Superior temporal gyrus (tissue), 1 donor: ENCODE measurements at regions not wholly inside any gene's neighbourhood (a gene's known extent, or its start where the extent isn't known, plus 50 kb on each side); places are given as distances from the start of the nearest gene placed in this dataset.

Experiments used
- DNase-seq: peaks from one replicate; pipeline ENCODE4 v3.0.0-alpha.2; 2016; ENCODE audit errors: extremely low spot score

DNA sequence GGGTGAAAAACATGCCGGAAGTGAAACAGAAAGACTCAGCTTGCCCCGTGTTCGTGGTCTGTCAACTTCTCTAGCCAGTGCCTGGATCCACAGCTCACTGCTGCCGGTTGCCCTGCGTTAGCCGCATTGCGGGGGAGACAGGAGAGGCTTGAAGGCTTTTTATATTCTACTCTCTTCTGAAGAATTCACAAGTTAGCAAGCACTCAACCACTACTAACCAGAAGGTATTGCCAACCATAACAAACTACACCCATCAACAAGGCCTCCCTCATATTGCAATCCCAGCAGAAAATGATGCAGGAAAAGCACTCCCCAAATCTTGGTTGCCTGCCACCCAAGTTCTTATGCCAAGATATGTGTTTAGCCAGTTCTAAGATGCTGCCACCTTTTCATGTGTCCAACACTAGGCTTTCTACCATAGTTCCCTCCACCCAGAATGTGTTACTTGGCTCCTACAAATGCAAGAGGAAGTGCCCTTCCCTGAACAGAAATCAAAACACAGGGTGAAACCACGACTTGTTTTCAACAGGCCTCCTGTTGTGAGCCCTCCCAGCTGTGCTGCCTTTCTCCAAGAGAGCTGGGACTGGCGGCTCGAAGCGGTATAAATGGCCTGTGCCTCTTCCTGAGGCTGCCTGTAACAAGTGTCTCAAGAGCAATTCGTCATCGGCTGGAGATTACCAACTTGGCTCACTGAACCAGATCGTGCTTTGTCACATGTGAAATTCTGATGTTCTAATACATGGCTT, 129.0 kb downstream of the SNX18 start:
- peak; percentile 61 for DNase-seq

DNA sequence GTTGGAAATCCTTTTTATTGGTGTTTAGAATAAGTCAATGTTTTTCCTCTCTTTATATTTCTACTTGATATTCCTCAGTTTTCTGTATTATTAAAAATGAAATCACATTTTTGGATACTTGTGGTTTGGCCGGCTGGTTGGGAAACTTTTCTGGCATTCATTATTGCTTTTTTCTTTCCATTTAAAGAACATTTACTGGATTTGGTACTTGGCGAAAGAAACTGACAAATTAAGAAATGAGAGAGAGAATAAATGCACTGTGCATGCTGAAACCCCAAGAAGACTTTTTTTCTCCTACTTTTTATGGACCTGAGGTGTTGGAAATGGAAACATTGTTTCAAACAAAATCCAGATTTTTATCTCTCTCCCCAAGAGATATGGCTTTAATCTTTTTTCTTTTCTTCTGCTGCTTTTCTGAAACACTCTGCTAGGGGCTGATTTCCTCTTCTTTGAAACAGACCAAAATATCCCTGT, 128.4 kb downstream of the SNX18 start:
- DNase-seq, result no peak

DNA sequence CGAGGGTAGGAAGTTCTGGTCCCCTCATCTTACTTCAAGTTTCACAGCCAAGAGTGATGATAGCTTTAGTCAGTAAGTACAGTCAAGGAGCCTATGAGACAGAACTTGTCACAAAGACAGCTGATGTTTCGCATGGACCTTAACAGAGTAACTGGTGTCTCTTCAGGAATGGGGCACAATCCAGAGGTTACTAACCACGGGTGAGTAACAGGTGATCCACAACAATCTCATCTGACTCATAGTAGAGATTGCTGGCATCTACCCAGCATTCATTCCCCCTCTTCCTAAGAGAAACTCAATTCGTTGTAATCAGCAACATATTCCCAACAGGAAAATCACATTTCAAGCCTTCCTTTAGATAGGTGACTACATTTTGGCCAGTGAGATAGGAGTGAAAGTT, 126.7 kb downstream of the SNX18 start:
- no peak for DNase-seq

DNA sequence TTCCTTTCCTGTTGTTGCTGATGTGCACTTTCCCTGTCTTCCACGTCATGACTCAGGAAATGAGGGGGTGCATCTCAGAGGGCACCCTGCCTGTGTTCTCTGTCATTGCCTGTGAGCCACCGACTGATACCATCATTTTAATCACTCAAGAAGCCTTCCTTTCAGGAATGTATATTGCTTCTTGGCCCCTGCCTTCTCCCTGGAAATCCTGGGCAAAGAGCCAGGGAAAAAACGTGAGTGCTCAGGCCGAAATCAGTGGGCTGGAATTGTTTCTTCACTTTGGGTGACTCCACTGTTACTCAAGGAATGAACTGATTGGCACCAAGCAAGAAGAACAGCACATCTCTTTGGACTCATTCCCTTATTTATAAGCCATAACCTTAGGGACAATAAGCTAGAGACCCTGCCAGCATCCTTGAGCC, 126.1 kb downstream of the SNX18 start:
- DNase-seq, result no peak

DNA sequence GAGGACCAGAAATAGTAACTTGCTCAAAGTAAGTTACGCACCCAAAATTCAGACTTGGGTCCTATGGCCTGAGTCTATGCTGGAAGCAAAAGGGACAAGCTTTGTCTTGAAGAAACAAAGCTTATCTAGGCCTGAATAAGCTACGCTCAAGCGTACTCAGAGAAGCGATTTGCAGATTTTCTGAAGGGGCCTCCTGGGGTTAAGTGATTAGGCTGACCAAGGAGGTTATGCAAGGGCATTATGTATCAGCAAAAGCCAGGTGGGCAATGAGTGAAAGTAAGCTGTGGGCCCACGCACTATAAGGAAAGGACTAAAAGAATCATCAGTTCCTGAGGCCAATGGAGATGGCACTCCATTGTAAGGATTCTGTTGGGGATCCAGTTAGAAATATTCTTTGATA, 122.1 kb downstream of the SNX18 start:
- no peak for DNase-seq

DNA sequence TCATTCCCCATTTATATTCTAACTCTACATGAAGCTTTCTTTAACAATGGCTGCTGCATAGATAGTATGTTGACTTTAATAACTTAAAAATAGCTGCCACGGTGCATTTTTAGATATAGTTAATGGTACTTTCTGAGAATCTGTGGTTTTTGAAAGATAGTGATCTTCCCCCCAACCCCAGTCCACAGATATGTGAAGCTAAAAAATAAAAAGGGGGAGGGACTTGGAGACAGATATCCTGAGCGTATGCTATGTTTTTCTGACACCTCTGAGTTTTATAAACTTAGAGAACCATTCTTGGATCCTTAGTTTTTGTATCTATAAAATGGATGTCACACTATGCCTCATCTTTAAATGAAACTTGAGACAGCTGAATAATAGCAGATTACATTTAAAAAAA, 120.5 kb downstream of the SNX18 start:
- DNase-seq, result no peak

DNA sequence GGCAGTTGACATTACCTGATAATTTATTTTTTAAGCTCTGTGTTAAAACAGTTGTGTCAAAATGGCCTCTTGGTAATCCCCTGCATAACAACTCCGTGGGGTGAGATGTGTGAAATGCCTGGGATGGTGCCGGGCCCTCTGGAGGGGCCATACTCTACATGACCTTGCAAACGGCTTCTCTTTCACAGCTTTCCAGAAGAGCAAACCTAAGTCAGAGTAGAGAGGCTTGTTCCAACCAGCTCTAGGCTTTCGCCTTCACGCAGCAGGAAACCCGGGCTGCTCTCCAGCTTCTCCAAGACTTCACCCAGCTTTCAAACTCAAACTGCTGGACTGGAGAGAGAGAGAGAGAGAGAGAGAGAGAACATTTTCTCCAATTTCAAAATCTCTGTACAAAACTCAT, 120.1 kb downstream of the SNX18 start:
- DNase-seq, result no peak

DNA sequence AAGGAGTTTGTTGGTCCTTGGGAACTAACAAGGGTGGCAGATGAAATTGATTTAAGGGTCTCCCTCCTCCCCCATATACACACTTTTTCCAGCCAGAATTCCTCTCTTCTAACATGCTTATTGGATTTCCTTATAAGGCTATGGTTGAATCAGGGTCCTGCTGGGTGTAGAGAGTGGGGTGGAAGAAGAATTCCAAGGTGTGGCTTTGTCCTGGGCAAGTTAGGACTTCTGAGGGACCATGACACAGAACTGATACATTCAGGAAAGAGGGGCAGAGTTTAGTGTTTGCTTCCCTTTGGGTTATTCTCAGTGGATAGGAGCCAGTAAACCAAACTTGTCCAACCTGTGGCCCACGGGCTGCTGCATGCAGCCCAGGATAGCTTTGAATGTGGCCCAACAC, 116.5 kb downstream of the SNX18 start:
- no peak for DNase-seq

DNA sequence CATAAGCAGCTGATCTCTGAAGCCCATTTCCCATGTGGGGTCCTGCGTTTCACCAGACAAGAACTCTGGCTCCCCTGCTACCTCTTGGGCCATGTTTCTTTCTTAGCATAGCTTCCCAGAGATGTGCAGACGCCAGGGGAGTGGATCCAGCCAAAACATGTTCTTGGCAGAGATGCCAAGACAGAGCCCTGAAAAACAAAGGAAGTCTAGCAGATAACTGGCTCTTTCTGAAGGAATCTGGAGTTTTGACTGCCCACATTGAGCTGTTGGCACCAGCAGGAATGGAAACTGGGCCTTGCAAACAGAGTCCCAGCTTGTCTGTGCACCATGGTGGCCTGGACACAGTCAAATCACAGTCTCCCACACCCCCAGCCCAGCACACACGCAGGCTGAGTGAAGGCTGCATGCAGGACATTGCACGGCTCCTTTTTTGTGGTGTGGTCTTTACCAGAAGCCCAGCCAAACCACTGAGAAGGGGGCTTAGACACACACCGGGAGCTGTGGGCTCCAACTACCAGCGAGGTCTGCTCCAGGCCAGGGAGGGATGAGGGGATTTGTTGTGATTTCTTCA, 114.7 kb downstream of the SNX18 start:
- peak; percentile 45 for DNase-seq

DNA sequence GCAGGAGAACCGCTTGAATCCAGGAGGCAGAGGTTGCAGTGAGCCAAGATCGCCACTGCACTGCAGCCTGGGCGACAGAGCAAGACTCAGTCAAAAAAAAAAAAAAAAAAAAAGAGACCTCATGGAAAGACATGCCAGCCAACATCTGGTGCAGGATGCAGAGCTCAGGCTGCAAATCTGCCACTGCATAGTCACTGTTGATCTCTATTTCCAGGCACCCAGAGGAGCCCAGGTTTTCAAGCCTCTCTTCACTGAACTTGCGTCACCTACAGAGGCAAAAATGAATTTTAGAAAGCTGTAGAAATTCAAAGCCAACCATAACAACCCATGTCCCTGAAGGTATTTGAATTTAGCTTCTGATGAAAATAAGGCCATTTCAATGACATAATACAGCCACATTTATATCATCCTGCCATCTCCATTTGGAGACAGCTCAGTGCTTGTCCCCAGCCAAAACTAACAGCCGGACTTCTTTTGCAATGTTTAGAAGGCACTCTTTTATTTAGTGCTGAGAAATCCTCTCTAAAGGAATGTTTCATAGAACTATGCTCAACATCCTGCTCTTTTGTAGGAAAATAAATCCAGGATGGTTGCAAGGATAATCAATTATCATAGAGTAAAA, 113.3 kb downstream of the SNX18 start:
- DNase-seq, result no peak

DNA sequence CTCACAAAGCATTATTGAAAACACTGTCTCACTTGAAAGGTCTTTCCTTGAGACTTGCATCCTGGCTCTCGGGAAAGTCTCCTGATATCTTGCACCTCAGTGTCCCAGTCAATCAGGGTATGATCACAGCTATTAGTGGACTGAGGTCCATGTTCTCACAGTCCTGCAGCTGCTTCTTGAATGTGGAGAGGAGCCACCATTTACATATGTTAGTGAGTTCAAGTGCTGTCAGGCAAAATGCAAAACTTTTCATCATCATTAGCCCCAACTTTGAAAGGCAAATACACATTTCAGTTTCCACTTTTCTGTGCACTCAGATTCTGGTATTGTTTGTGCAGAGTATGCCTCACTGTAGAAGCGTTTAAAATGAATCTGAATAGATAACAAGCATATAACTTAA, 111.6 kb downstream of the SNX18 start:
- no peak for DNase-seq

DNA sequence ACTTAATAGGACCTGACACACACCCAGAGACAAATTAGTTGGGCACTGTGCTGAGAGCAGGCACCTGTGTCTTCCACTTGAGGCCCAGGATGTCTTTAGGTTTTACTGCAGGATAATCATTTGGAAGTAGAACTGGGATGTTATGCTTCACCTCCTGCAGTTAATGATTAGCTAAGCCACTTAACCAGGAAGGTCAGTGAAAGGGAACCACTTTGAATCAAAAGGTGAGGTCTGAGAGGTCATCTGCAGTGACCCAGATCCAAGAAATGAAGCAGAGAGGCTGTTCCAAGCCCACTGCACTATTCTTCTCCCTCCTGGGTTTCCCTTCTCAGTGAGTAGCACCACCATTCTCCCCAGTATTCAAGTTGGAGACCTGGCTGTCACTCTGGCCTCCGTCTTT, 110.5 kb downstream of the SNX18 start:
- DNase-seq, result no peak

DNA sequence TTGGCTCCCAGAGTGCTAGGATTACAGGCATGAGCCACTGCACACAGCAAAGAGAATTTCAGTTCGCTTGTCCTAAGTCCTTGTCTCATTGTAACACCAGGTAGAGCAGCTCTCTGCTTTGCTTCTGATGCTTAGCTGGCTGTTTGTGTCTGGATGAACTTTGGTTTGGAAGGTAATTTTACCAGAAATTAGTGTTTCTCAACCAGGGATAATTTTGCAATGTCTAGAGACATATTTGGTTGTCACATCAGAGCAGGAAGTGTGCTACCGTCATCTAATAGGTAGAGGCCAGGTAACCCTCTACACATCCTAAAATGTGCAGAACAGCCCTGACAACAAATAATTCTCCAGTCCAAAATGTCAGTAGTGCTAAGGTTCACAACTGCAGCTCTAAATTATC, 108.8 kb downstream of the SNX18 start:
- DNase-seq, result no peak

DNA sequence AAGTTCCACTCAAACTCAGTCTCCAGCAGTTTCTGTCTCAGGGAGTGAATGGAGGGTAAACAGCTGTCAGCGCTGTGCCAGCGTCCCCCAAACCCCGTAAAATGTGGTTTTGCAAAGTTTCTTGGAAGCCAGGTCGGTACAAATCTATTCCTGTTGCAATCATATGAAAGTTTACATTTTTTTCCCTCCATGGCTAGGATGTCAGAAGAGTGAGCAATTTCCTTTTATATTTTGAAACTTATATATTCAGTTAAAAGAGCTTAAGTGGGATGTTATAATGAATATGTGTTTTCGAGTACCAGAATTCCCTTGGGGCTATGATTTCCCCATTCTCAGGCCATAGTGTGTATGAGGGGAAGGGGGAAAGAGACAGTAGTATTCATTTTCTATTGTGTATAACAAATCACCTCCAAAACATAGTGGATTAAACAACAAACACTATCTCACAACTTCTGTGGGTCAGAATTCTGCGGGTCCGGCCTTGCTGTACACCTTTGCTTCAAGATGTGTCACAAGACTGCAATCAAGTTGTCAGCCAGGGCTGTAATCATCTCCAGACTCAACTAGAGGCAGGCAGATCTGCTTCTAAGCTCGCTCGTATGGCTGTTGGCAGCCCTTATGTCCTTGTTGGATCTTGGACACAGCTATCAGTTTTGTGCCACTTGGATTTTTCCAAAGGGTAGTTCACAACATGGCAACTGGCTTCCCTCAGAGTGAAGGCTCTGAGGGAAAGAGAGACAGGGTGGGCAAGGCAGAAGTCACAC, 107.4 kb downstream of the SNX18 start:
- no peak for DNase-seq

DNA sequence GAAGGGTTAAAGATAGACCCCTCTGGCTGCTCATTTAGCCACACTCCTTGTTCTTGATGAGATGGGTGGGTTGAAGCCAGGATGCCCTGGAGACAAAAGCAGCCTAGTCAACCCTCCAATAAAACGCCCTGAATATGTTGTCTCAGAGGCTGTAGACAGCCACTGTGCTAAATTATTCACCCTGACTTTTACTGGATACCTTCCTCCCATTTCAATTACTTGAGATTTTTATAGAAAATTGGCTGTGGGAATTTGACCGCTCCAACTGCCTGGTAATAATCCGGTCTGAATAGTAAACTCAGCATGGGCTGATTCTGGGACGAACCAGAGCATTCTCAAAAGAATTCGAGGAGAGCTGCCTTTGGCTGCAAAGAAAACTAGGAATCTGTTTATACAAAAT, 104.2 kb downstream of the SNX18 start:
- no peak for DNase-seq

DNA sequence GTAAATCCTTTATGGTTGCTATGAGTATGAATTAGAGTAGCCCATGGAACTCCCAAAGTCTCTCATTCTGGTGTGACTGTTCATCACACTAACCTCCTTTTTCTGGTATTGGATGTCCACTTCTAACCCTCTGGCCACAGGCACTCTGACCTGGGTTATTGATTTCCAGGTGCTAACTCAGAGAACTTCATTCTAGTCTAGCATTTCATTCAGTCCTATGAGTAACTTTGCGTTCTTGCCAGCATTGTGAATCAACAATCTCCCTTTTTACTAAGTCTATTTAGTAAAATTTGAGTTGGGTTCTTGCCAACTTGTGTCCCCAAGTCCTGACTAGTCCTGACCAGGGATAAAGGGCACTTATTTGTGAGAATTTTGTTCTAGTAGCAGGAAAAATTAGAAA, 103.5 kb downstream of the SNX18 start:
- DNase-seq, result no peak

DNA sequence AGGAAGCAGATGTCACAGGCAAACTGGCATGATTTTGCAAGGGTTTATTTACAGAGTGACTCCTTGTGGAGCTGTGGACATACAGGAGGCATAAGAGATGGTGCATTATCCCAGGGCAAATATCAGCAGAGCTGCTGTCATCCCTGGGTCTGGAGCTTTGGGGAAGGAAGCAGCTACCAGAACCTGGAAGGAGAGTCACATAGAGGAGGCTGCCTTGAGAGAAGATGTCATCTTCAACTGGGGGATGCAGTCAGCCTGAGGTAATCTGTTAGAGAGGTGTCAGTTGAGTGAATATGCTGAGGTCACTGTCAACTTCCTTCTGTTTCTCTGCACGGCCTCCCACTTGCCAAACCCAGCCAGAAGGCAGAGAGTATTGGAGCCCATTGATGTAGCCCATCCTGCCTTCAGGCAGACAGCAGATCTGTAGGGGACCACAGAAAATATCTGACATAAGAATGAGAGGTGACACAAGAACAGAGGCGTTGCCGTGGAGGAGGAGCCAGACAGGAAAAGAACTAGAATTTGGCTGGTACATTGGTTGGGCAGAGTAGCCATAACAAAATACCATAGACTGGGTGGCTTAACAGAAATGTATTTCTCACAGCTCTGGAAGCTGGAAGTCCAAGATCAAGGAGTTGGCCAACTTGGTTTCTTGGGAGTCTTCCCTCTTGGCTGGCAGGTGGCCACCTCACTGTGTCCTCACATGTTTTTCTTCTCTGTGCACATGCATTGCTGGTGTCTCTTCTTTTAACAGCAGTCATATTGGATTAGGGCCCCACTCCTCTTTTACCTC, 102.8 kb downstream of the SNX18 start:
- no peak for DNase-seq

DNA sequence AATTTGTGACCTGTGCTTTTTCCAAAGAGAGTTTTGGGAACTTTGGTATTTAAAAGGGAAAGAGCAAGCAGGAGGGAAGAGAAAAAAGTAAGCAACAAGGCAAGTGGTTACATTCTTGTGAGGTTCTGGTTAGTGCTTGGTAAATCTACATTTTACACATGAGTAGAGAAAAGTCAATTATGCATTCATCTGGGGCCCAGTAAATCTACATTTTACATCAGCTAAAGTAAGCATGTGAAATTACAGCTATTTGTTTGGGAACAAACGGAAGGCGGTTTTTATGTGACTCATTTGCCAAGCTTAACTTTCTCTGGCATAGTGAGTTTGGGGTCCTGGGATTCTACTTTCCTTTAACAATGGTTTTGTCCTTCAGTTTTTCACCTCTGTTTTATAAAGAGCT, 102.2 kb downstream of the SNX18 start:
- no peak for DNase-seq

DNA sequence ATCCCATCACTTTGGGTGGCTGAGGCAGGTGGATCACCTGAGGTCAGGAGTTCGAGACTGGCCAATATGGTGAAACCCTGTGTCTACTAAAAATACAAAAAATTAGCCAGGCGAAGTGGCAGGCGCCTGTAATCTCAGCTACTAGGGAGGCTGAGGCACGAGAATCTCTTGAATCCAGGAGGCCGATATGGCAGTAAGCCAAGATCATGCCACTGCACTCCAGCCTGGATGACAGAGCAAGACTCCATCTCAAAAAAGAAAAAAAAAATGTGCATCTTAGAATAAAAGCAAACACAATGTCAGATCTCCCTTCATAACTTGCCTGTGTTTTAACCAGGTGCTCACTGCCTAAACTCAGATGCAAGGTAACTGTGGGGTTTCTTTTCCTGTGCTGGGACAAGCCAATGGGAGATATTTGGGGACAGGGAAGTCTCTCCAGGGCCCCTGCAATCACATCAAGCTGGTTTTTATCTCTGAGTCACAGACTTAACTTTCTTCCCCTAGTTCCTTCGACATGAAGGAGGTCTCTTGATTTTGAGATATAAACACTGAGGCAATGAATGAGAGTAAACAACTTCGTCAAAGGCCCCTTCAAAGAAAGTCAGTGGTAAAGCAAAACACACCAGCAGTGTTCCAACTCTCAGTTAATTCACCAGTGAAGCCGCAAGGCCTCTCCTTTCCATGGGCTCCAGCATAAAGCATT, 99.1 kb downstream of the SNX18 start:
- no peak for DNase-seq

DNA sequence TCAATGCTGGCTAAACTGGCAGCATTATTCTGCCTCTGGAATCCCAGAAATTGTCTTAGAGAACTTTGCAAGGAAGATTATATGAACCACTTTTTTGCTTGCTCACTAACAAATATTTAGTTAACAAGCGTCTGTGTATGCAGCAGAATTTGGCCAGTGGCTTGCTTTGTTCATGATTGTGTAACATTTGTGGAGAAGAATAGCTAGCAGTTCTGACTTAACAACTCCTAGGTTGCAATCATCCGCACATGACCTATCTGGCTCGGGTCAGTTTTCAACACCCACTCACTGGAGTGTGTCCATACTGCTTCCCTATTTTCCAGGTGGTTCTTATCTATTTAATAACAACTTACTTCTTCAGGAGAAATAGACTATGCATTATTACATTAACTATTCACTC, 98.5 kb downstream of the SNX18 start:
- DNase-seq, result no peak

DNA sequence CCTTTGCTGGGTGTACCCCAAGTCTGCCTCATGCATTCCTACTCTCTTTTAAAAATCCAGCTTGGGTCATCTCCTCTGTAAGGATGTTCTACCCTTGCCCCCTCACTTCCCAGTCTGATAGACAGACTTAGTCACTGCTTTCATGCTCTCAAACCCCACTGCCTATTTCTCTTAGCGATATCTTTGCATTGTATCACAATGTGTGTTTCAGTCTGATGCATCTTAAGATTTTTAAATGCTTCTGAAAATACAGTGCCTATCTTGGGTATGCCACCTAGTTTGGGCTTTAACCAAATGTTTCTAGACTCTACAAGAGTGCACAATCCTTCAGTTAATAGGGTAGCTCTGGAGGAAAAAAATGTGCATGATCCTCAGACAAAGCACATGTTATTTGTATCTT, 97.8 kb downstream of the SNX18 start:
- DNase-seq, result no peak
